Lung (tissue), 11 donors: ENCODE measurements at regions not wholly inside any gene's neighbourhood (a gene's known extent, or its start where the extent isn't known, plus 50 kb on each side); places are given as distances from the start of the nearest gene placed in this dataset.

Experiments used
- ATAC-seq: fragments of 200-7000 bp; cut with Tn5 transposase; one replicate; pipeline ENCODE4 v1.9.1; 2020; ENCODE audit warnings: moderate number of reproducible peaks; ENCODE audit not compliant: insufficient read depth, low FRiP score
- DNase-seq, 3 donors: peaks; one replicate each; pipeline ENCODE4 v3.0.0-alpha.2; 2013 to 2017
- H3K27ac ChIP-seq, 2 donors: one replicate each; pipeline ENCODE4 v1.5.1; 2013; ENCODE audit warnings: mild to moderate bottlenecking in 2 of 2, moderate library complexity in 2 of 2, control low read depth in 1 of 2, inconsistent platforms in 1 of 2, low read depth in 1 of 2, low read length in 1 of 2
- H3K27me3 ChIP-seq, 3 donors: one replicate each; pipeline ENCODE4 v1.5.1; 2013; ENCODE audit warnings: low read length in 2 of 3; ENCODE audit not compliant: control insufficient read depth in 3 of 3, insufficient read depth in 3 of 3
- H3K36me3 ChIP-seq, 4 donors: one replicate each; pipeline ENCODE4 v1.5.1; 2013; ENCODE audit warnings: low read length in 4 of 4, mild to moderate bottlenecking in 1 of 4, moderate library complexity in 1 of 4; ENCODE audit not compliant: control insufficient read depth in 4 of 4, insufficient read depth in 4 of 4
- H3K4me1 ChIP-seq, 5 donors: one replicate each; pipeline ENCODE4 v1.5.1; 2013; ENCODE audit warnings: low read length in 5 of 5, mild to moderate bottlenecking in 2 of 5, moderate library complexity in 1 of 5; ENCODE audit not compliant: control insufficient read depth in 5 of 5, insufficient read depth in 5 of 5
- H3K4me3 ChIP-seq: one replicate; pipeline ENCODE4 v1.5.1; 2013; ENCODE audit warnings: mild to moderate bottlenecking, control low read depth, moderate library complexity
- H3K9ac ChIP-seq, 2 donors: one replicate each; pipeline ENCODE4 v1.5.1; 2013; ENCODE audit warnings: low read length in 2 of 2, control low read depth in 1 of 2; ENCODE audit not compliant: insufficient read depth in 1 of 2
- H3K9me3 ChIP-seq, 4 donors: one replicate each; pipeline ENCODE4 v1.5.1; 2013; ENCODE audit warnings: low read length in 3 of 4, mild to moderate bottlenecking in 1 of 4, moderate library complexity in 1 of 4; ENCODE audit not compliant: control insufficient read depth in 4 of 4, insufficient read depth in 3 of 4
- CTCF ChIP-seq: IDR thresholded peaks from 2 replicates; pipeline ENCODE4 v1.5.1; 2012; ENCODE audit warnings: mild to moderate bottlenecking; ENCODE audit errors: control extremely low read depth, extremely low read depth
- WGBS, 2 donors: extraction: QIAGEN DNeasy Blood & Tissue Kit; methylation state at CpG; one replicate each; pipeline ENCODE4 v1.1.7; 2013; 5-methylcytosine and 5-hydroxymethylcytosine counted together
- donor health status: control.
- donor health status: control.
- donor health status: Bipolar disorder and iron deficiency.
- donor health status: healthy.
- donor health status: DM: yes; HTN: yes; CAD: no.

GRCh38 chr10:88195841-88196240, 332.4 kb downstream of the PTEN start:
- WGBS, 2 donors: 77 to 82% methylated on average over 2 of the region's 2 CpGs
- H3K27ac ChIP-seq: no peak overlapping the region
- DNase-seq: peak in 2 of 3 donors; percentile 22 to 57

GRCh38 chr10:88196291-88196690, 332.9 kb downstream of the PTEN start:
- TF ChIP-seq CTCF: no peak
- DNase-seq (no peak), ATAC-seq (no peak)
- WGBS, 2 donors: 44 to 76% methylated on average over 1 of the region's 1 CpG
- no peaks in the 10 kb centered on the region for H3K27me3 ChIP-seq
- no peaks in the 10 kb centered on the region for H3K36me3 ChIP-seq
- no peaks in the 10 kb centered on the region for H3K9me3 ChIP-seq
- no peak overlapping the region for H3K4me3 ChIP-seq
- no peak overlapping the region for H3K9ac ChIP-seq
- peaks cover 0 to 12% (median 5%) of the 10 kb centered on the region in 5 donors for H3K4me1 ChIP-seq
- H3K27ac ChIP-seq: no peak overlapping the region

More at GRCh38 chr10:88195841-88196240, 332.4 kb downstream of the PTEN start:
- Histone ChIP-seq H3K27me3 (no peaks in the 10 kb centered on the region), H3K9ac (no peak overlapping the region), H3K9me3 (peaks cover 0 to 1% (median 0%) of the 10 kb centered on the region in 4 donors), H3K4me3 (no peak overlapping the region), H3K4me1 (peaks cover 0 to 12% (median 5%) of the 10 kb centered on the region in 5 donors), H3K36me3 (no peaks in the 10 kb centered on the region)
- ATAC-seq: no peak
- no peak for TF ChIP-seq CTCF

GRCh38 chr10:88198023-88198422, 334.6 kb downstream of the PTEN start:
- ATAC-seq: no peak
- WGBS, 2 donors: 97% methylated on average over 3 of the region's 3 CpGs
- H3K4me3 ChIP-seq: no peak overlapping the region

More at GRCh38 chr10:88198023-88198422, 334.6 kb downstream of the PTEN start:
- H3K4me1 ChIP-seq: peaks cover 0 to 12% (median 5%) of the 10 kb centered on the region in 5 donors
- no peak for DNase-seq
- no peaks in the 10 kb centered on the region for H3K27me3 ChIP-seq
- no peak overlapping the region for H3K9ac ChIP-seq
- TF ChIP-seq CTCF: no peak
- no peaks in the 10 kb centered on the region for H3K9me3 ChIP-seq
- no peak overlapping the region for H3K27ac ChIP-seq
- no peaks in the 10 kb centered on the region for H3K36me3 ChIP-seq
